H9 (cell line): ENCODE measurements at regions not wholly inside any gene's neighbourhood (a gene's known extent, or its start where the extent isn't known, plus 50 kb on each side); places are given as distances from the start of the nearest gene placed in this dataset.

Source experiments
- DNase-seq: peaks from one replicate; pipeline ENCODE4 v3.0.0-alpha.2; 2017
- H2AFZ ChIP-seq: one replicate; pipeline ENCODE4 v1.6.1; 2013; ENCODE audit warnings: mild to moderate bottlenecking, low read length, control low read depth, moderate library complexity
- H2AK5ac ChIP-seq: 2 replicates; pipeline ENCODE4 v1.6.1; 2013; ENCODE audit warnings: low read length, control low read depth, mixed read lengths; ENCODE audit not compliant: insufficient read length
- H2BK120ac ChIP-seq: one replicate; pipeline ENCODE4 v1.6.1; 2013; ENCODE audit warnings: low read depth, mild to moderate bottlenecking, low read length, control low read depth, inconsistent platforms; ENCODE audit not compliant: poor library complexity, severe bottlenecking
- H2BK12ac ChIP-seq: 2 replicates; pipeline ENCODE4 v1.6.1; 2013; ENCODE audit warnings: low read length, control low read depth, mixed read lengths, low read depth; ENCODE audit not compliant: insufficient read length
- H2BK15ac ChIP-seq: 2 replicates; pipeline ENCODE4 v1.6.1; 2013; ENCODE audit warnings: low read depth, low read length, control low read depth
- H2BK20ac ChIP-seq: one replicate; pipeline ENCODE4 v1.6.1; 2013; ENCODE audit warnings: low read depth, mild to moderate bottlenecking, low read length, control low read depth, inconsistent platforms; ENCODE audit not compliant: poor library complexity, severe bottlenecking
- H2BK5ac ChIP-seq: 2 replicates; pipeline ENCODE4 v1.6.1; 2013; ENCODE audit warnings: low read length, control low read depth, mixed read lengths; ENCODE audit not compliant: insufficient read length
- H3K14ac ChIP-seq: 2 replicates; pipeline ENCODE4 v1.6.1; 2013; ENCODE audit warnings: low read length, control low read depth; ENCODE audit not compliant: insufficient read depth
- H3K18ac ChIP-seq: 2 replicates; pipeline ENCODE4 v1.6.1; 2013; ENCODE audit warnings: low read depth, mild to moderate bottlenecking, mixed read lengths, low read length, control low read depth; ENCODE audit not compliant: insufficient read length
- H3K23ac ChIP-seq: 2 replicates; pipeline ENCODE4 v1.6.1; 2013; ENCODE audit warnings: low read length, control low read depth, mixed read lengths, low read depth; ENCODE audit not compliant: insufficient read length
- H3K23me2 ChIP-seq: 2 replicates; pipeline ENCODE4 v1.6.1; 2013; ENCODE audit warnings: low read depth, mild to moderate bottlenecking, mixed read lengths, low read length, control low read depth; ENCODE audit not compliant: insufficient read length, poor library complexity, severe bottlenecking
- H3K27ac ChIP-seq: 2 replicates; pipeline ENCODE4 v1.5.1; 2013; ENCODE audit warnings: low read length, control low read depth, mixed read lengths, low read depth; ENCODE audit not compliant: insufficient read length
- H3K27me3 ChIP-seq: 2 replicates; pipeline ENCODE4 v1.6.1; 2013; ENCODE audit warnings: low read length, control low read depth, inconsistent platforms; ENCODE audit not compliant: insufficient read depth
- H3K4ac ChIP-seq: 2 replicates; pipeline ENCODE4 v1.6.1; 2013; ENCODE audit warnings: low read depth, mild to moderate bottlenecking, control low read depth, inconsistent platforms, low read length, moderate library complexity
- H3K4me1 ChIP-seq: 2 replicates; pipeline ENCODE4 v1.6.1; 2013; ENCODE audit warnings: low read length, control low read depth, inconsistent platforms; ENCODE audit not compliant: insufficient read depth
- H3K4me2 ChIP-seq: 2 replicates; pipeline ENCODE4 v1.6.1; 2013; ENCODE audit warnings: low read length, control low read depth, mixed read lengths; ENCODE audit not compliant: insufficient read length, insufficient read depth
- H3K56ac ChIP-seq: 2 replicates; pipeline ENCODE4 v1.6.1; 2013; ENCODE audit warnings: low read depth, mild to moderate bottlenecking, mixed read lengths, low read length, control low read depth; ENCODE audit not compliant: insufficient read length
- H3K79me1 ChIP-seq: 2 replicates; pipeline ENCODE4 v1.6.1; 2013; ENCODE audit warnings: low read depth, mild to moderate bottlenecking, moderate library complexity, low read length, control low read depth, inconsistent platforms; ENCODE audit not compliant: insufficient read depth, poor library complexity, severe bottlenecking
- H3K79me2 ChIP-seq: 2 replicates; pipeline ENCODE4 v1.6.1; 2013; ENCODE audit warnings: low read length, control low read depth, inconsistent platforms; ENCODE audit not compliant: insufficient read depth
- H3K9ac ChIP-seq: 2 replicates; pipeline ENCODE4 v1.6.1; 2013; ENCODE audit warnings: low read length, control low read depth, mixed read lengths; ENCODE audit not compliant: insufficient read length; ENCODE audit errors: extremely low read depth
- H3K9me3 ChIP-seq: one replicate; pipeline ENCODE4 v1.6.1; 2013; ENCODE audit warnings: low read depth, low read length, inconsistent platforms; ENCODE audit not compliant: control insufficient read depth
- H3T11ph ChIP-seq: one replicate; pipeline ENCODE4 v1.6.1; 2013; ENCODE audit warnings: mild to moderate bottlenecking, low read length, control low read depth, inconsistent platforms
- H4K20me1 ChIP-seq: one replicate; pipeline ENCODE4 v1.6.1; 2013; ENCODE audit not compliant: control insufficient read depth, insufficient read length, insufficient read depth
- H4K5ac ChIP-seq: 2 replicates; pipeline ENCODE4 v1.6.1; 2013; ENCODE audit warnings: low read depth, mild to moderate bottlenecking, mixed read lengths, low read length, control low read depth; ENCODE audit not compliant: insufficient read length
- H4K8ac ChIP-seq: replicated peaks from 2 replicates; pipeline ENCODE4 v1.6.1; 2013; ENCODE audit warnings: low read length, control low read depth, mixed read lengths, low read depth; ENCODE audit not compliant: insufficient read length
- H4K91ac ChIP-seq: 2 replicates; pipeline ENCODE4 v1.6.1; 2013; ENCODE audit warnings: low read depth, mild to moderate bottlenecking, moderate library complexity, mixed read lengths, low read length, control low read depth; ENCODE audit not compliant: insufficient read length
- H3K27ac Mint-ChIP-seq, 3 experiments: 2 replicates in 2 of 3; 3 replicates in 1 of 3; pipeline ENCODE4 v1.8.0; 2020 to 2021; ENCODE audit warnings: mixed read lengths in 3 of 3, mild to moderate bottlenecking in 1 of 3, moderate library complexity in 1 of 3
- H3K27me3 Mint-ChIP-seq: 2 replicates; pipeline ENCODE4 v1.8.0; 2021; ENCODE audit warnings: low read depth, mild to moderate bottlenecking, moderate library complexity, mixed read lengths
- H3K36me3 Mint-ChIP-seq, 3 experiments: 2 replicates in 2 of 3; 3 replicates in 1 of 3; pipeline ENCODE4 v1.8.0; 2020 to 2021; ENCODE audit warnings: low read depth in 3 of 3, mixed read lengths in 3 of 3; ENCODE audit not compliant: insufficient read depth in 1 of 3
- H3K4me1 Mint-ChIP-seq, 2 experiments: 2 replicates each; pipeline ENCODE4 v1.8.0; 2020; ENCODE audit warnings: mixed read lengths in 2 of 2
- H3K4me3 Mint-ChIP-seq, 2 experiments: 2 replicates in 1 of 2; 3 replicates in 1 of 2; pipeline ENCODE4 v1.8.0; 2020 to 2021; ENCODE audit warnings: mild to moderate bottlenecking in 2 of 2, mixed read lengths in 2 of 2, moderate library complexity in 1 of 2
- H3K9me3 Mint-ChIP-seq, 2 experiments: 2 replicates in 1 of 2; 3 replicates in 1 of 2; pipeline ENCODE4 v1.8.0; 2020; ENCODE audit warnings: mild to moderate bottlenecking in 2 of 2, mixed read lengths in 2 of 2, moderate library complexity in 1 of 2
- WGBS: extraction: QIAGEN DNeasy Blood & Tissue Kit; methylation state at CpG from one replicate; pipeline ENCODE4 v1.1.7; 2013; ENCODE audit warnings: missing lambda C conversion rate, low lambda C conversion rate, mixed read lengths; ENCODE audit not compliant: insufficient read length; ENCODE audit errors: extremely low coverage; 5-methylcytosine and 5-hydroxymethylcytosine counted together
- TF ChIP-seq, protein P1 (sequence below): fragments of 200-600 bp; sonication (generic); conservative IDR thresholded peaks from 3 replicates; pipeline ENCODE4 v1.8.0; 2021; ENCODE audit warnings: antibody characterized with exemption, mild to moderate bottlenecking

DNA sequence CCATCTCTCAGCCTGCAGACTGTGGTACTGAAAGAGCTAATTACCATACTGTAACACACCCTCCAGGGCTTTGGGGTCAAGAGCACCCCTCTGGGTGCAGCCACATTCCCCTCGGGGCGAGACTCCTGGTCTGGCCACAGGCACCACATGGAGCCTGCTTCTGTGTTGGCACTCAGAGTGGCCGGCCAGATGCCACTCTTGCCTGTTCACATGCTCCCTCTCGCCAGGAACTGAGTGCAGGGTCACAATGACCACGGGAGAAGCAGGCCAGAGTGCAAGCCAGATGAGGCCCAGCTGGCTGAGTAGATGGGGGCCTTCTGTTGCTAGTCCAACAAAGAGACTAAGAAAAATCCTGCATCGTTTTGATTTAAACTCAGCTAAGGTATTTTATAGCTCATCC is 864.0 kb downstream of the KCNT2 start:
- Histone ChIP-seq H3K4me2 (no peak overlapping the region), H3K23ac (no peak overlapping the region), H3K56ac (no peak overlapping the region), H2BK5ac (no peak overlapping the region), H3K9me3 (no peaks in the 10 kb centered on the region), H3K79me1 (no peaks in the 10 kb centered on the region), H3K79me2 (no peaks in the 10 kb centered on the region), H3K14ac (no peak overlapping the region), H3K23me2 (no peaks in the 10 kb centered on the region), H2BK15ac (no peak overlapping the region), H4K20me1 (no peaks in the 10 kb centered on the region), H4K8ac (no peak overlapping the region), H4K5ac (no peak overlapping the region), H2AK5ac (no peak overlapping the region), H3K27ac (no peak overlapping the region), H4K91ac (no peak overlapping the region), H3K9ac (no peak overlapping the region), H3T11ph (no peak overlapping the region), H2AFZ (no peak overlapping the region), H2BK20ac (no peak overlapping the region), H3K4ac (no peak overlapping the region), H3K4me1 (peaks cover 2% of the 10 kb centered on the region; the same call in 1 of the 2 replicates), H2BK12ac (no peak overlapping the region), H2BK120ac (no peak overlapping the region), H3K18ac (no peak overlapping the region), H3K27me3 (no peaks in the 10 kb centered on the region)
- WGBS: no CpG with 5 or more reads among the region's 6 CpGs
- Mint-ChIP-seq H3K36me3 (no peaks in the 10 kb centered on the region), H3K9me3 (no peaks in the 10 kb centered on the region), H3K4me1 (peaks cover 23 to 25% of the 10 kb centered on the region in 2 experiments), H3K4me3 (no peak overlapping the region), H3K27me3 (no peaks in the 10 kb centered on the region), H3K27ac (peak overlapping the region in 1 of 3 experiments; percentile 70; a peak in 1 of 7 replicates)
- DNase-seq: no peak
- TF ChIP-seq, protein P1, sequence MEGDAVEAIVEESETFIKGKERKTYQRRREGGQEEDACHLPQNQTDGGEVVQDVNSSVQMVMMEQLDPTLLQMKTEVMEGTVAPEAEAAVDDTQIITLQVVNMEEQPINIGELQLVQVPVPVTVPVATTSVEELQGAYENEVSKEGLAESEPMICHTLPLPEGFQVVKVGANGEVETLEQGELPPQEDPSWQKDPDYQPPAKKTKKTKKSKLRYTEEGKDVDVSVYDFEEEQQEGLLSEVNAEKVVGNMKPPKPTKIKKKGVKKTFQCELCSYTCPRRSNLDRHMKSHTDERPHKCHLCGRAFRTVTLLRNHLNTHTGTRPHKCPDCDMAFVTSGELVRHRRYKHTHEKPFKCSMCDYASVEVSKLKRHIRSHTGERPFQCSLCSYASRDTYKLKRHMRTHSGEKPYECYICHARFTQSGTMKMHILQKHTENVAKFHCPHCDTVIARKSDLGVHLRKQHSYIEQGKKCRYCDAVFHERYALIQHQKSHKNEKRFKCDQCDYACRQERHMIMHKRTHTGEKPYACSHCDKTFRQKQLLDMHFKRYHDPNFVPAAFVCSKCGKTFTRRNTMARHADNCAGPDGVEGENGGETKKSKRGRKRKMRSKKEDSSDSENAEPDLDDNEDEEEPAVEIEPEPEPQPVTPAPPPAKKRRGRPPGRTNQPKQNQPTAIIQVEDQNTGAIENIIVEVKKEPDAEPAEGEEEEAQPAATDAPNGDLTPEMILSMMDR: no peak
